HG03460 (cell line): ENCODE measurements at regions not wholly inside any gene's neighbourhood (a gene's known extent, or its start where the extent isn't known, plus 50 kb on each side); places are given as distances from the start of the nearest gene placed in this dataset.
"Not testable (repeated sequence)": the region's sequence is repeated elsewhere in the genome, so short reads cannot be mapped to it uniquely, and the experiment has no call there.

ENCODE experiments used
- ATAC-seq: cut with Tn5 transposase; IDR thresholded peaks from one replicate; pipeline ENCODE4 v1.9.1; 2021; ENCODE audit not compliant: unreplicated experiment

DNA sequence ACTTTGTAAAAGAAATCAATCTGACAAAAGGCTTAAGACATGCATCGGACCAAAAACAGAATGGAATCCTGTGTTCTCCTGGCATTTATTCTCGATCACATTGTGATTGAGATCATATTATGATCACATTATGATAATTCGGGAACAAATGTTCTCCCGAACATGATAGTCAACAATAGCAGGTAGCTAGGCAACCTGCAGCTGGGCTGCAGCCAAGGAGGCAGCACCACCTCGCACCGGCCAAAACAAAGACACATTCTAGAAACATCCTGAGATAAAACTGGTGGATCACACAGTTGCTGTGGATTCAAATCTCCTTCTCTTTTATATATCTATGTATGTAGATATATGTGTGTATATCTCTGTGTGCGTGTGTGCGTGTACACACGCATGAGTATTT, 480.6 kb upstream of the CYLC2 start:
- no peak for ATAC-seq

DNA sequence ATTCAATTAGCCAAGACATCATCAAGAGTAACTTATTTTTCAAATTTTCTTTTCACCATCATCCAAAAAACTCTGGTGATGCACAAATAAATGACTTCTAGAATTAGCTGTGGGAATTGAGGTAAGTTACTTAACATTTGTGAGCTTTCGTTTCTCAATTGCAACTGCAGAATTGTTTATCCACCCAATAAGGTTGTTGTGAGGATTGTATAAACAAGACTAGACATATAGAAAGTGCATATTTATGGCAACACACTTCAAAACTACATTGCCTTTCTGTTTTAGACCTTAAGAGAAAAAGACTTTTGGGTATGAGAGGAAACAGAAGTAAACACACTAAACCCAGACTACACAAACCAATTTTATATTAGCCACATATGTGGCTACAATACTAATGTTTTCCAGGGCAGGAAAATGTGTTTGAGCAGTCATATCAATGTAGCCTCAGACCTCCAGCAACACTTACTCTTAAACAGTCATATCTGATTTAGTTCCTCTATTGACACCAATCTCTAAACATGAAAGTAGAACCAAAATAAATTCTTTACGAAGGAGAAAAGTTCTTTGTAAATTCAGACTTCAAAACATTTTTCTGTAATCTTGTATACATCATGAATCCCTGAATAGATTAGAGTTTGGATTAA, 488.0 kb upstream of the CYLC2 start:
- no peak for ATAC-seq

DNA sequence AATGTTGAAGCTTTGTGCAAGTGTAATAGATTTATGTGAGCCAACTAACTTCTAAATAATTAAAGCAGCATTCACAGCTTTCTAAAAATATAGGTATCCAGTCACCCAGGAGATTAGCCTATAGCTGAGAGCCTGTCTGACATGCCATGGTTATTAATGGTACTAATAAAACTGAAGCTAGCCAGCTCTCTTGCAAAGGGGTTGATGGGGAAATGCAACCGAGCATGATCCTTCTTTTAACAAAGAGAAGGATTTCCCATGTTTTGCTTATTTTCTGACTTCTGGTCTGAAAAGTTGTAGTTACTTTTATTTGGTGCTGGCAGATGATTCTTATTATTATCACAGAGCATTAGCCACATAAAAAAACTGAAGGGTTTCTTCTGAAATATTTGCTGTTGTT, 488.7 kb upstream of the CYLC2 start:
- ATAC-seq: no peak

DNA sequence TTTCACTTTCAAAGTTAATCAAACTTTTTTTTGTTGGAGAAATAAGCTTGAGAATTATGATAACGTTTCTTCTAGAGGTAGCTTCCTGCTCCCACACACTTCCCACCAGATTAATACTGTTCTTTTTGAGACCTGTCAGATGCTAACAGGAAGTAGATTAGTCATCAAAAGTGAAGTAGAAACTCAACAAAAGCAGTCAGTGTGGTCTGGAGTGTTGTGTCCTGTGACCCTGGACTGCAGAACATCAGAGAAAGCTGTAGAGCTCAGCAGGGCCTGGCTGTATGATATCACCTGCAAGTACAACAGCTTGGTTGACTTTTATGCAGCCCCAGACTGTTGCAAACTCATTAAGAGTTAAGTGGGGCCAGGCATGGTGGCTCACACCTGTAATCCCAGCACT, 495.7 kb upstream of the CYLC2 start:
- ATAC-seq: no peak

DNA sequence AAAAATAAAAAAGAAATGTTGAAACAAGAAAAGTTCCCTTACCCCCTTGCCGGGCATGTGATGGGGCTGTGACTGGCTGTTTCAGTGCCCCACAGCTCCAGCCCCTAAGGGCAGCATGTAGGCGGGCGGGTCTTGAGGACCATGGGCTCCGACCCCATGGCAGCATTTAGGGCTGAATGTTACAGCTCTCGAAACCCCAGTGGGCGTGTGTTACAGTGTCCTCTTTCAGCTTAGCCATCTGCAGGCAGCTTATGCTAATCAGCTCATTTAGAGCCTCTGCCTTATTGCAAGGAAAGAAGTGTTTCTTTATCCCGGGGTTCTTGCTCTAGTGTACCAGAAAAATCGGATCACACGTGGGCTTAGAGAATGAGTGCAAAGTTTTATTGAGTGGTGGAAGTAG, 497.4 kb upstream of the CYLC2 start:
- no peak for ATAC-seq

DNA sequence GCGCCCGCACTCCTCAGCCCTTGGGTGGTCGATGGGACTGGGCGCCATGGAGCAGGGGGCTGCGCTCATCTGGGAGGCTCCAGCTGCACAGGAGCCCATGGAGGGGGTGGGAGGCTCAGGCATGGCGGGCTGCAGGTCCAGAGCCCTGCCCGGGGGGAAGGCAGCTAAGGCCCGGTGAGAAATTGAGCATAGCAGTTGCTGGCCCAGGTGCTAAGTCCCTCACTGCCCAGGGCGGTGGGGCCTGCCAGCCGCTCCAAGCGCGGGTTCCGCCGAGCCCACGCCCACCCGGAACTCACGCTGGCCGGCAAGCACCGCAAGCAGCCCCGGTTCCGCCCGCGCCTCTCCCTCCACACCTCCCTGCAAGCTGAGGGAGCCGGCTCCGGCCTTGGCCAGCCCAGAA, 508.2 kb upstream of the CYLC2 start:
- ATAC-seq: not testable (repeated sequence)

DNA sequence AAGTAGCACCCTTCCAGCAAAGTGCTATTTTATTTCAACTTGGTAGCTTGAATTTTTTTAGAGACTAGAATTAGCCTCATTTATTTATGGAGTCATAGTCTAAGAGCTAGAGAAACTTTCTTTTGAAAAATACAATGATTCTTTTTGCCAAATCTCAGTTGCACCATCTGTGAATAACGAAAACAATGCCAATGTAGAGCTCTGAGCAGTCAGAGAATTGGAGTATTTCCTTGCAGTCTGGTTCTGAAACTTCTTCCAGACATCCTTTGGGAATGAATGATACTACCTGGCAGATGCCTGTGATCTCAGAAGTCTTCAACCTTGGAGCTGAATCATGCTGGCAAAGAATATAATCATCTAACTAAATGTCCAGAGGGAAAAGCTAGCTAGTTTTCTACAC, 511.5 kb upstream of the CYLC2 start:
- ATAC-seq: no peak

DNA sequence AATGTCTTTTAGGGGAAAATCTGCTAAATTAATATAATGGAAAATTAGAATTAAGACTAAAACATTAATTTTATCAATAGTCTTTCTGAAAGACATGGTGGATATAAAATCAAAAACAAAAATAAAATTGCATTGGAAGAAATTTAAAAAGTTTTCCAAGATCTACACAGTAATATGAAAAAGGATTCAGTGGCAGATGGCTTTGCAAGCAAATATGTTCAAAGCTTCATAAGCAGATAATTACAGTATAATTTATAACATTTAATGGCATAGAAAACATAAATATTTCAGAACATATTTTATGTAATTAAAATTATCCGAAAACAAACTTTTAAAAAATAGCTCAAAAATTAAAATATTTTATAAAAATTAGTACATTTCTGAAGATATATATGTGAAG, 512.4 kb upstream of the CYLC2 start:
- no peak for ATAC-seq

DNA sequence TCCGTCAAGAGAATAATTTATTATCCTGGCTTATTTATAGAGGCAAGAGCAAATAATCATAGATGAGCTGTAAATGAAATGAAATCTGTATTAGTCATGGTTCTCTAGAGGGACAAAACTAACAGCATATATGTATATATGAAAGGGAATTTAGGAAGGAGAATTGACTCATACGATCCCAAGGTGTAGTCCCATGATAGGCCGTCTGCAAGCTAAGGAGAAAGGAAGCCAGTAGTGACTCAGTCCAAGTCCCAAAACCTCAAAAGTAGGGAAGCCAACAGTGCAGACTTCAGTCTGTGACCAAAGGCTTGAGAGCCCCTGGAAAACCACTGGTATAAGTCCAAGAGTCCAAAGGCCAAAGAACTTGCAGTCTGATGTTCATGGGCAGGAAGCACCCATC, 515.9 kb upstream of the CYLC2 start:
- ATAC-seq: no peak

DNA sequence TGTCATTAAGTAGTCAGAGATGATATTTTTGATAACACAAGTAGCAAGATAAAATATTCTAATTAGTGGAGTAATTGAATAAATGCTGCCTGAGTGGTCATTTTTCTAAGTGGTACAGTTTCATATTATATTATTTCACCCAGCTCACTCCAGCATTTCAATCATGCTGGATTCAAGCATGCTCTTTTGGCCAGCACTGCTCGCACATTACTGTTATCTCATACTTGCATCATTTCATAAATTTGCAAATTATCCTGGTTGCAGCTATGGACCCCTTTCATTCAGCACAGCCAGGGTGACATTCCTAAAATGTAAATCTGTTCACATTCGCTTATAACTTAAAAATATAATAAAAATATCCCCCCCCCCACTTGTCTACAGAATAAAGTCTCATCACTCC, 520.8 kb upstream of the CYLC2 start:
- no peak for ATAC-seq

DNA sequence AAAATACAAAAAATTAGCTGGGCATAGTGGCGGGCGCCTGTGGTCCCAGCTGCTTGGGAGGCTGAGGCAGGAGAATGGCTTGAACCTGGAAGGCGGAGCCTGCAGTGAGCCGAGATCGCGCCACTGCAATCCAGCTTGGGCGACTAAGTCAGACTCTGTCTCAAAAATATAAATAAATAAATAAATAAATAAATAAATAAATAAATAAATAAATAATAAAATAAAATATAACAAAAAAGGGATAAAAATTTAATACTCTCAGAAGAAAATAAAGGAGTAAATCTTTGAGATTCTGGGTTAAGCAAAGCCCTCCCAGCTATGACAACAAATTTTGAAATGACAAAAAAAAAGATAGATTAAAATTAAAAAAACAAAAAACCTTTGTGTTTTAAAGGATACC, 525.7 kb upstream of the CYLC2 start:
- ATAC-seq: not testable (repeated sequence)

DNA sequence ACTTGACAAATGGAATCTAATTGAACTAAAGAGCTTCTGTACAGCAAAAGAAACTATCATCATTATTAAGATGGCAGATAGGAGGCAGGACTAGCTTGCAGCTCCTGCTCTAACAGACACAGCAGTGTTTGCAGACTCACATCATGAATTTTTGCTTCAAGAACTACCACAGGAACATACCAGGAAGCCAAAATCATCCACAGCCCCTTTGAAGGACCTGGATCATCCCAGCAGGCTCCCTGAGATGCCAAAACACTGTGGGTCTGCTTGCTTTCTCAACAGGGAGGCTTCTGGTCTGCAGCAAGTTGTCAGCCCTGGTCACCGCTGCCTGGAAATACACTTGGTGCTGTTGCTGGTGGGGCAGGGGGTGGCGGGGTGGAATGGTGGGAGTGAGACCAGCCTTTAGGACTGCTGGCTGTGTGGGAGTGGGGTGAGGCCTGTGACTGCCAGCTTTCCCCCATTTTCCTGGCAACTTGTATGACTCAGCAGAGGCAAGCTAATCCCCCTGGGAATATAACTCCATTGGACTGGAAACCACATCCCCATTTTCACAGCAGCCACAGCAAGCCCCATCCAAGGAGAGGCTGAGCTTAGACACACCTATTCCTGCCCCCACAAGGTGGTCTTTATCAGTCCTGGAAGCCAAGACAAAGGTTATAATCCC, 533.8 kb upstream of the CYLC2 start:
- no peak for ATAC-seq

DNA sequence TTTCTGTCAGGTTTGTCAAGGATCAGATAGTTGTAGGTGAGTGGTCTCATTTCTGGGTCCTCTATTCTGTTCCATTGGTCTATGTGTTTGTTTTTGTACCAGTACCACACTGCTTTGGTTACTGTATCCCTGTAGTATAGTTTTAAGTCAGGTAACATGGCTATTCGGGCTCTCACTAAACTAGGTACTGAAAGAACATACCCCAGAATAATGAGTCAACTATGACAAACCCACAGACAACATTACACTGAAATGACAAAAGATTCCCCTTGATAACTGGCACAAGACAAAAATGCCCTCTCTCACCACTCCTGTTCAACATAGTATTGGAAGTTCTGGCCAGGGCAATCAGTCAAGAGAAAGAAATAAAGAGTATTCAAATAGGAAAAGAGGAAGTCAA, 535.3 kb upstream of the CYLC2 start:
- no peak for ATAC-seq

DNA sequence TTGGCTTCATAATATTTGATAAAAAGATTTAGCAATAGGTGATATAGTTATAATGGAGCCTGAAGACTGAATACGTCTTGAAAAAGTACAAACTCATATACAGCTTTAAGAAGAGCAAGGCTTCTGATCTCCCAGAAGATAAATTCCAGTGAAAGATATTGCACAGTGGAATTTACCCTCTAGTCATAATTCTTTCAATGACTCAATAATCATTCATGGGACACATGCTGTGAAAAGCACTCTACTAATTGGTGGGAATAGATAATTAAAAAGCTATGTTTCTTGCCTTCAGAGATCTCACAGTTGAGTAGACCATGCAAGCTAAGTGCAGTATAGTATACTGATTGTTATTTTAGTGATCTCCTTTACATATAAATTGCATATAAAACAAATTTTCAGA, 538.6 kb upstream of the CYLC2 start:
- ATAC-seq: no peak

DNA sequence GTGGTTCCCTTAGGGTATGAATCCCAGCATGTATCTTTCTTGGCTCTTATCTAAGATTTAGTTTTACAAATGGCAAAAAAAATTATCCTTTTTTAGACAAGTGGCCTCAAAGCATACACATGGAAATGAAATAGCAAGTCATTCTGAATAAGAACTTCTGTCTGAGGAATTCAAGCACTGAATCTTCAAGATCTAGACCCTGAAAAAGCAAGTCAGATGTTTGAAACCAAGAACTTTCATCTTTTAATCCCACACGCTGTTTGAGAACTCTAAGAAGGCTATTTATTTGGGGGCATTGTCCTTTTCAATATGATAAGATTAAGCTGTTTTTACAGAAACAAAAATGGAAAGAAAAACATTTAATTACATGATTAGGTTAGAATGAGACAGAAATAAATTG, 549.2 kb upstream of the CYLC2 start:
- ATAC-seq: no peak

DNA sequence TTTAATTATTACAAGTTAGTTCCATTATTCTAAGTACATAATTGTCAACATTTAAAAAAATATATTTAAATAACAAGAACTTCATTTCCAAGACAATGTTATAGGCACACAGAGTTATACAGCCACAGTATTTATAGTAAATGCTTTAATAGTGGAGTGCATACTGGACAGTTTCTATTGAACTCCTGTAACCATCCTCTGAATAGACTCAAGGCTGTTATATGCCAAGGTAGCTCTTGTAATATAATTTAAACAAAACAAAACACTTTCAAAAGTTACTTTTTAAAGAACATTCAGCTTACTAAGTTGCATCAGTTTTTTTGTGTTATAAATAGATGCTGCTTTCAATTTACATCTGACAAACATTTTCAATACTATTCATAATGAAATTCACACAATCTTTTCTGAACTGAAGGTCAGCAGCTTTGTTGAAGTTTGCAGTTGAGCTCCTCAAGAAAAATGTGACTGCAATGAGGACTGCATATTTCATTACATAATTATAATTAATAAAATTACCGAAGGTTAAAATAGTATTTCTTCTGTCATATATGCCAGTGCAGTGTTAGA, 549.9 kb upstream of the CYLC2 start:
- ATAC-seq: no peak

DNA sequence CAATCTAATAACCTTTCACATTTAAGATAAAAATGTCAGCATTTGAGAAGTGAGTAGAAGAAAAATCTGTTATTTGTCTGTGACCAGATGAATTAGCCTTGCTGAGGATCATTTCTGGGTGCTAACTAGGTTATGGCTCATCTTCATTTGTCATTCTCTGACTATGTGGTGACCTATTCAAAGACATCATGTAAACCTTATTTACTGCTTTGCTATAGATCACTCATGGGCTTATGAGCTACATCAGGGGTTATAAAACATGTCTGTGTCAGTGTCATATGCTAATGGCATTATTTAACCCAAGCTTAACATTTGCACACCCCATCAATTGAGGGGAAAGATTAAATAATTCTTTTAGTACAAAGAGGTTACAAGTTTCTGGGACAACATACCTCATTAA, 555.5 kb upstream of the CYLC2 start:
- ATAC-seq: no peak

DNA sequence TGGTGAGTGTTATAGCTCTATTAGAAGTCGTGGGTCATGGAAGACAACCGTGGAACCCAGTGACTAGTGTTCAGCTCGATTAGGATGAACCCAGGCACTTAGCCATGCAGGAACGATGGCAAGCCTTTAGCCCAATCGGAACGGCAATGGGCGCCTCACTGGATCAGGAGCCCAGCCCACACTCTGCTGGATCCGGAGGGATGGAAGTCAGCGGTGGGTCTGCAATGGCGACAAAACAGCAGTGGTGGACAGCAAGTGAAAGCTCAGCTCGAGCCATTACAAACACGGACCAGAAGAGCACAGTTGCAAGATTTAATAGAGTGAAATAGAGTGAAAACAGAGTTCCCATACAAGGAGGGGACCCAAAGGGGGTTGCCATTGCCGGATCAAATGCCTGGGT, 558.5 kb upstream of the CYLC2 start:
- ATAC-seq: not testable (repeated sequence)

DNA sequence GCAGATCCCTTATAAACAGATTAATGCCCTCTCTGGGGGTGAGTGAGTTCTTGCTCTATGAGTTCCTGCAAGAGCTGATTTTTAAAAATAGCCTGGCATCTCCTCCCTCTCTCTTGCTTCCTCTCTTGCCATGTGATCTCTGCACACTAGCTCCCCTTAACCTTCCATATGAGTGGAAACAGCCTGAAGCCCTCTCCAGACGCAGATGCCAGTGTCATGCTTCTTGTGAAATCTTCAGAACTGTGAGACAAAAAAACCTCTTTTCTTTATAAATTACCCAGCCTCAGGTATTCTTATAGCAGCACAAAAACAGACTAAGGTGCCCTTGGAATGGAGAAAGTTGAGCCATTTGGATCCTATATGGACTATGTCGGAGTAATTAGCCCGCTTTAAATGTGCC, 559.7 kb upstream of the CYLC2 start:
- ATAC-seq: no peak

DNA sequence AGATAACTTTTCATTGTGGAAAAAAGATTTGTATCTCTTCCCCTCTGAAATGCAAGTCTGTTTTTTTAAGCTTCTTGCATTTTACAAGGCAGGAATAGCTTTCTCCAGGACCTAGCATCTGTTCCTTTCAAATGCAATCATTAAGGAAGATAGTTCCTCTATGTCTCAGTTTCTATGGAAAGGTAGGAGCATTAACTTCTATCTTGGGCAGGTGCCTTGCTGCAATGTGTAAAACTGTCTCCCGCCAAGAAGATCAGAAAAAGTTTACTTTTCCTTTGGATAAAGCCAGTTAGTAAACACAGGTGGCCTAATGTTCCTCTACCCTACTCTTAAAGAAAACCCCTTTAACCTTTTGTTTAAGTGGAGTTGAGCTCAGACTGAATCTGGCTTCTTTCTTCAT, 560.6 kb upstream of the CYLC2 start:
- ATAC-seq: no peak

DNA sequence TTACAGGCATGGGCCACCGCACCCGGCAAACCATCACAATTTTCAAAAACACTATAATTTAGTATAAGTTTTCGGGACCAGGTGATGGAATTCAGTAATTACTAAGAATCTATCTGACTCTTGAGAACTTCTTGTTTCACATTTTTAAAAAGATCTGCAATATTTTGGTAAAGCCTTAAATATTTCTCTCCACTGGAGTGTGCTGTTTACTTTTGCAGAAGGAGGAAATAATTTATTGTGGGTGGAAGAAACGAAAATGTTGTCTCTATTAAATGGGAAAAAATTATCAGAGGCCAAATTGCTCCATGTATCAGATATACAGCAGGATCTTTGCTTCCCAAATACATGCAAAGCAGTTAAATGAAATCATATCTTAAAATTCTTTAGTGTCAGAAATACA, 566.8 kb upstream of the CYLC2 start:
- no peak for ATAC-seq

DNA sequence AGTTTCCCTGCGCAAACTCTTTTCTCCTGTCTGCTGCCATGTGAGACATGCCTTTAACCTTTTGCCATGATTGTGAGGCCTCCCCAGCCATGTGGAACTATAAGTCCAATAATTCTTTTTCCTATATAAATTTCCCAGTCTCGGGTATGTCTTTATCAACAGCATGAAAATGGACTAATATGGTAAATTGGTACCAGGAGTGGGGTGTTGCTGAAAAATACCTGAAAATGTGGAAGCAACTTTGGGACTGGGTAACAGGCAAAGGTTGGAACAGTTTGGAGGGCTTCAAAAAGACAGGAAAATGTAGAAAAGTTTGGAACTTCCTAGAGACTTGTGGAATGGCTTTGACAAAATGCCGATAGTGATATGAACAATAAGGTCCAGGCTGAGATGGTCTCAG, 578.9 kb upstream of the CYLC2 start:
- not testable (repeated sequence) for ATAC-seq
